SHP77 (cell line): ENCODE measurements at regions not wholly inside any gene's neighbourhood (a gene's known extent, or its start where the extent isn't known, plus 50 kb on each side); places are given as distances from the start of the nearest gene placed in this dataset.

Experiments
- DNase-seq, 2 experiments: peaks; one replicate each; lab custom pipeline; 2025; lab: John Stamatoyannopoulos, UW

DNA sequence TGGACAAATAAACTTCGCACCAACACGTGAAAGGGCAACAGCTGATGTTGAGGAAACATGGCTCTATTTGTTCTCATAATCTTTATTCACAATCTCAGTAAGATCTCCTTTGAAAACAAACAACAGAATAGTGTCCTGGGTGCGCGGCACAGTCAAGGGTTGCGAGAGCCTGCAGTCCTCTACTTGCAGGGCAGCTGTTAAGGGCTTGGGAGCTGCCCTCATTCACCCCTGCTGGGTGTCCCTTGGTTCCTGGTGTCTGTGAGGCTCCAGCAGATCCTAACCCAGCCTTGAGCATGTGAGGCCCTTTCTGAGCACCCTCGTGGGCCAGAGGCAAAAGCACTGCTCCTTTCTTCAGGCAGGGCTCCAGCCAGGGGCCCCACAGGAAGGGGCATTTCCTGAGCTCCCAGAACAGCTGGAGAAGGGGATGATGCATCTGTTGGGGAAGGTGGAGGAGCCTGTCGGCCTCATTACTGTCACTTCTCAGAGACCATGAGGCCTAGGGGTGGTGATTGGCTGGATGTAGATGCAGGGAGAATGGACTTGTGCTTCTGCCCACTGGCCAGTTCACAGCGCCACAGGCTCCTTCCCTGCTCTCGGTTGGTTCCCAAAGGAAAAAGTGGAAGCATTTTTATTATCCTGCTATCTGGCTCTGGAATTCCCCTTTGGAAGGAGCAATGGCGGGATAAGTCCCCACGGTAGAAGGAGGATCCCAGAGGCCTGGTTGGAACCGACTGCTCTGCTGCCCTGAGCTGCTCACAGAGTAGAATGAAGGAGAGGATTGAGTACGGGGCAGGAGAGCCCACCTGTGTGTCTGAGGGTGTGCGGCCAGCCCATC lies 51.9 kb upstream of the KLF13 start:
- peak in 1 of 2 experiments; percentile 6 for DNase-seq

DNA sequence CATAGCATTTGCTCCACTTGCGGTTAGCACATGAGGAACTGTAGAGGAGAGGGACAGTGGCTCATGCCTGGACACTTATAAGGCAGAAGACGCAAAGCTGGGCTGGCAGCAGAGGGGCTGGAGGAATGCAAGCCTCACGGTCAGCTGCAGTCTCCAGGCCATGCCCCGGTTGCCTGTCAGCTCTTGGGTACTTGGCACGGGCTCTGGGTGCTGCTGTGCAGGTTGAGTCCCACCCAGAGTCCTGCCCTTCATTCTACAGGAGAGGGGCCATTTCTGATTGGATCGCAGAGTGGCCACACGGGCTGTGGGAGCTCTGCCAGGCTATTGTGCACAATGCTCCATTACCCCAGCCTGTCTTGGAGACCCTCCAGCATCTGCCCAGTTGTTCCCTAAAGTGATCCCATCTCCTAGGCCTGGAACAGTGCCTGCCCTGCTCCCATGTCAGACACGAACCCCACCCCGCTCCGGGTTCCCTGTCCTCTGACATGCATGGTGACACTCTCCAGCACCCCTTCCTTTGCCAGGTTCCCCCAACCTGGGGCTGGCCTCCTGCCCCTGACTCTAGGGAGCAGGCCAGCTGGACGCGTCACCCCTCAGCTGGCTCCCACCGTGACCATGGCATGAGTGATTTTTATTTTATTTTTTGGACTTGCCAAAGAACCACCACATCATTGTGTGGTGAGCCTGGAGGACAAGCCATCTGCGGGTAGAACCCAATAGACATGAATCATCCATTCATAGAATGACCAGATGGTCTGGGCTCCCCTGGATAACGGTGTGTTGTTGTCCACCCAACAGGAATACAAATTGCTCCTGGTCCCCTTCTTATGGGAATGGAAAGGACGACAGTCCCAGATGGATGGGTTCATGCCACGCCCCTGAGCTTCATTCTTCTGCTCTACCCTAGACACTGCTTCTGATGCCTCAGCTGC lies 51.0 kb upstream of the KLF13 start:
- DNase-seq: no peak

DNA sequence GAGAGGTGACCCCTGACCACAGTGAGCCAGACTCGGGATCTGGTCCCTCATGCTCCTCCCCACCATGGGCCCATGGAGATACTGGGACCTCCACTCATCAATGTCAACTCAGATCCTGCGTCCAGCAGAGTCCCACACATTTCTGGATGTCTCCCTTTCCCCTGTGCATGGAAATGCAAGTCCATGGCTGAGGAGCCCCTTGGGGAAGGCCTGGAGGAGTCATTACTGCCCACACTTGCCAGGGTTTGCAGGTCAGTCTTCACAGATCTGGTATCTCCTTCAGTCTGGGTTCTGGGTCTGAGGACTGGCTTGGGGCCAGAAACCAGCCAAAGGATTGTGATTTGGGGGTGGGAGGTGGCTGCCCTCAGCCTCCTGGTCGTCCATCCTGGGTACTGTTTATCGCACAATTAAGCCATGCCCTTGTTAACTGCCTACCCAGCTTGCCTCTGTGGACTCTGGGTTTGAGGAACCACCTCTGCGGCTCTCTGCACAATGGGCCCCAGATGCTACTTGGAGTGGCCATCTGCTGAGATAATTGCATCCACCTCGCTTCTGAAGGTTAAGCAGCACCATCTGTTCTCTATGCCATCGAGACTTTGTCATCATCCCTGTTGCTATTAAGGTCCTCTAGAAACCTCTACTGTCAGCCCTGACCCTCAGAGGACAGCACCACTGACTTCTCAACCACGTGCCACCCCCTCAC lies 49.9 kb upstream of the KLF13 start:
- DNase-seq: peak; percentile 77 to 79
